A673 (cell line): ENCODE measurements at regions not wholly inside any gene's neighbourhood (a gene's known extent, or its start where the extent isn't known, plus 50 kb on each side); places are given as distances from the start of the nearest gene placed in this dataset.

Source experiments
- BruUV-seq: library from RNA; stranded (reverse); fragments of 400-500 nt; replicated peaks from 2 replicates; lab custom pipeline; 2021; lab: Mats Ljungman, UMichigan
- CTCF ChIA-PET: fragments of 300-600 bp; sonication (Branson Sonifier 250); formaldehyde crosslinking; loops from one replicate; lab custom pipeline; 2022; ENCODE audit warnings: antibody characterized with exemption; lab: Charles Lee
- POLR2A ChIA-PET: fragments of 300-600 bp; sonication (Branson Sonifier 250); formaldehyde crosslinking; loops from one replicate; lab custom pipeline; 2022; ENCODE audit warnings: antibody characterized with exemption; ENCODE audit not compliant: low non-redundant PET; lab: Charles Lee
- DNase-seq: peaks from one replicate; pipeline ENCODE4 v3.0.0-alpha.2; 2015; ENCODE audit warnings: low spot score
- H3K27ac ChIP-seq: fragments of 200-600 bp; sonication (generic); 2 replicates; pipeline ENCODE4 v1.5.1; 2016; ENCODE audit warnings: mixed run types, low read depth, mild to moderate bottlenecking, mixed read lengths, antibody characterized with exemption, low read length; ENCODE audit not compliant: poor library complexity, severe bottlenecking
- H3K27me3 ChIP-seq: fragments of 200-600 bp; sonication (generic); replicated peaks from 2 replicates; pipeline ENCODE4 v1.6.1; 2017; ENCODE audit warnings: mixed run types, low read depth, mild to moderate bottlenecking, mixed read lengths, antibody characterized with exemption, low read length; ENCODE audit not compliant: insufficient read depth, poor library complexity
- H3K36me3 ChIP-seq: fragments of 200-600 bp; sonication (generic); 2 replicates; pipeline ENCODE4 v1.6.1; 2016; ENCODE audit warnings: mixed run types, mild to moderate bottlenecking, mixed read lengths, antibody characterized with exemption, low read length; ENCODE audit not compliant: insufficient read depth, poor library complexity, severe bottlenecking
- H3K4me1 ChIP-seq: fragments of 200-600 bp; sonication (generic); 2 replicates; pipeline ENCODE4 v1.6.1; 2017; ENCODE audit warnings: mixed run types, mild to moderate bottlenecking, mixed read lengths, antibody characterized with exemption, low read length; ENCODE audit not compliant: insufficient read depth, poor library complexity, severe bottlenecking
- H3K4me3 ChIP-seq: fragments of 200-600 bp; sonication (generic); 2 replicates; pipeline ENCODE4 v1.5.1; 2016; ENCODE audit warnings: low read depth, mixed run types, mild to moderate bottlenecking, mixed read lengths, low read length; ENCODE audit not compliant: poor library complexity, severe bottlenecking
- H3K9me3 ChIP-seq: fragments of 200-600 bp; sonication (generic); 2 replicates; pipeline ENCODE4 v1.6.1; 2016; ENCODE audit warnings: mixed run types, low read depth, mild to moderate bottlenecking, mixed read lengths, antibody characterized with exemption, low read length; ENCODE audit not compliant: poor library complexity, severe bottlenecking
- CTCF ChIP-seq: fragments of 300-800, 200-600 bp; sonication (generic); conservative IDR thresholded peaks from 2 replicates; pipeline ENCODE4 v1.5.1; 2017; ENCODE audit warnings: low read depth, mild to moderate bottlenecking, antibody characterized with exemption, low read length, moderate library complexity, mixed read lengths
- EZH2 ChIP-seq: fragments of 200-600 bp; sonication (generic); IDR thresholded peaks from 2 replicates; pipeline ENCODE4 v1.6.1; 2017; ENCODE audit warnings: borderline replicate concordance, low read depth, mild to moderate bottlenecking, mixed read lengths, antibody characterized with exemption, low read length; ENCODE audit not compliant: poor library complexity, severe bottlenecking
- intact Hi-C: fragments of 100-400 bp; cut with micrococcal nuclease; formaldehyde crosslinking; loops from one replicate; pipeline ENCODE4 v1.10.0; 2022; ENCODE audit not compliant: unreplicated experiment

GRCh38 chr12:94026596-94026995 lies 121.8 kb upstream of the PLXNC1 start:
- Histone ChIP-seq H3K4me1 (no peaks in the 10 kb centered on the region), H3K9me3 (peaks cover 9% of the 10 kb centered on the region), H3K27me3 (no peaks in the 10 kb centered on the region), H3K4me3 (no peak overlapping the region), H3K36me3 (no peaks in the 10 kb centered on the region), H3K27ac (no peak overlapping the region)
- no TSS peak for BruUV-seq
- POLR2A ChIA-PET = no interaction called here
- intact Hi-C loops = no loop called here
- no peak for DNase-seq
- CTCF ChIA-PET = no interaction called here
- no peak for TF ChIP-seq EZH2
- no peak for TF ChIP-seq CTCF

GRCh38 chr12:94027561-94027960 lies 120.8 kb upstream of the PLXNC1 start:
- Histone ChIP-seq H3K4me3 (no peak overlapping the region), H3K36me3 (no peaks in the 10 kb centered on the region), H3K27me3 (no peaks in the 10 kb centered on the region), H3K9me3 (peaks cover 9% of the 10 kb centered on the region), H3K4me1 (no peaks in the 10 kb centered on the region), H3K27ac (no peak overlapping the region)
- BruUV-seq = no TSS peak
- POLR2A ChIA-PET = no interaction called here
- intact Hi-C loops = no loop called here
- CTCF ChIA-PET = interaction anchor here (0.6 kb wide), 1 partner anchor 269 kb away, joined by 5 read pairs; no protein-coding TSS in a partner anchor
- DNase-seq = no peak
- TF ChIP-seq CTCF = no peak
- TF ChIP-seq EZH2 = no peak

DNA sequence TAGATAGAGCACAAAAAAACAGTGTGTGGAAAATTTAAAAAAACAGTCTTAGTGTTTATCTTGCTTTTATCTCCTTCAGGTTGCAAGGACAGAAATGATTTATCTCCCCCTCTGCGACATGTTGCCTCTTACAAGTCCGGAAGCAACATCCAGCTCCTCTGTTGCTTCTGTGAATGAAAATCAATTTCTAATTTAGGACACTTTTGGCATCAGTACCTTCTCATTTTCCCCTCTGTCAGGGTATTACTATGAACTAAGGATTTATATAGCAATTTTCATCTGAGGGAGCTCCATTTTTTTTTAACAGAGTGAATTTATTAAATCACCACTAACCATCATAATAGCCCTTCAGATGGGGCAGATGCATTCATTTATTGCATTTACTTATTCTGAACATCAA lies 116.6 kb upstream of the PLXNC1 start:
- no peak overlapping the region for H3K4me3 ChIP-seq
- TF ChIP-seq CTCF (no peak), EZH2 (no peak)
- POLR2A ChIA-PET = no interaction called here
- no peaks in the 10 kb centered on the region for H3K36me3 ChIP-seq
- DNase-seq = no peak
- no peaks in the 10 kb centered on the region for H3K4me1 ChIP-seq
- intact Hi-C loops = no loop called here
- no TSS peak for BruUV-seq
- CTCF ChIA-PET = no interaction called here
- H3K9me3 ChIP-seq = no peaks in the 10 kb centered on the region
- H3K27ac ChIP-seq = no peak overlapping the region
- no peaks in the 10 kb centered on the region for H3K27me3 ChIP-seq
